ENCODE measurements at regions not wholly inside any gene's neighbourhood (a gene's known extent, or its start where the extent isn't known, plus 50 kb on each side); places are given as distances from the start of the nearest gene placed in this dataset.

DNA sequence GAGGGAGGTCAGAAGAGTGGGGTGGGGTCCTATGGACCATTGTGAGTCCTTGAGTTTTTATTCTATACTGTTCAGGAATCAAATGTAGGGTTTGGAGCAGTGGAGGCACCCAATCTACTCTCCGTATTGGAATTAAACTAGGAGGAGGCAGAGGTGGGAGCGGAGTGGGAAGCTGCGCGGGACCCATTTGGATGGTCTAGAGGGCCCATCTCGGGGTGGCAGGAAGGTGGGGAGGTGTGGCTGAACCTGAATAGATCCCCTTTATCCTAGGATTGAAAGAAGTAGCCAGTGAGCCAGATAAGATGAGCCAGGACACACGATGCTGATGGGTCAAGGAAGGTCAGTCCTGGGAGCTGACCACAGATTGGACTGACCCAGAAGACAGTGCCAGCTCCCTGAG lies 325.8 kb downstream of the AJAP1 start:
- TF ChIP-seq, protein P1, sequence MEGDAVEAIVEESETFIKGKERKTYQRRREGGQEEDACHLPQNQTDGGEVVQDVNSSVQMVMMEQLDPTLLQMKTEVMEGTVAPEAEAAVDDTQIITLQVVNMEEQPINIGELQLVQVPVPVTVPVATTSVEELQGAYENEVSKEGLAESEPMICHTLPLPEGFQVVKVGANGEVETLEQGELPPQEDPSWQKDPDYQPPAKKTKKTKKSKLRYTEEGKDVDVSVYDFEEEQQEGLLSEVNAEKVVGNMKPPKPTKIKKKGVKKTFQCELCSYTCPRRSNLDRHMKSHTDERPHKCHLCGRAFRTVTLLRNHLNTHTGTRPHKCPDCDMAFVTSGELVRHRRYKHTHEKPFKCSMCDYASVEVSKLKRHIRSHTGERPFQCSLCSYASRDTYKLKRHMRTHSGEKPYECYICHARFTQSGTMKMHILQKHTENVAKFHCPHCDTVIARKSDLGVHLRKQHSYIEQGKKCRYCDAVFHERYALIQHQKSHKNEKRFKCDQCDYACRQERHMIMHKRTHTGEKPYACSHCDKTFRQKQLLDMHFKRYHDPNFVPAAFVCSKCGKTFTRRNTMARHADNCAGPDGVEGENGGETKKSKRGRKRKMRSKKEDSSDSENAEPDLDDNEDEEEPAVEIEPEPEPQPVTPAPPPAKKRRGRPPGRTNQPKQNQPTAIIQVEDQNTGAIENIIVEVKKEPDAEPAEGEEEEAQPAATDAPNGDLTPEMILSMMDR (IDR thresholded peaks at IDR 0.05; ENCODE audit: control insufficient read depth, insufficient read depth, low read depth, low read length, missing control alignments) = no peak
- DNase-seq (ENCODE audit: low read depth) = no peak
- H3K4me3 ChIP-seq (ENCODE audit: control insufficient read depth, low read depth, low read length) = no peak overlapping the region

GRCh38 chr1:4978660-4979390 lies 324.4 kb downstream of the AJAP1 start:
- H3K4me3 ChIP-seq (ENCODE audit: control insufficient read depth, low read depth, low read length) = no peak overlapping the region
- DNase-seq (ENCODE audit: low read depth) = no peak
- TF ChIP-seq, protein P1 (IDR thresholded peaks at IDR 0.05; ENCODE audit: control insufficient read depth, insufficient read depth, low read depth, low read length, missing control alignments) = no peak

DNA sequence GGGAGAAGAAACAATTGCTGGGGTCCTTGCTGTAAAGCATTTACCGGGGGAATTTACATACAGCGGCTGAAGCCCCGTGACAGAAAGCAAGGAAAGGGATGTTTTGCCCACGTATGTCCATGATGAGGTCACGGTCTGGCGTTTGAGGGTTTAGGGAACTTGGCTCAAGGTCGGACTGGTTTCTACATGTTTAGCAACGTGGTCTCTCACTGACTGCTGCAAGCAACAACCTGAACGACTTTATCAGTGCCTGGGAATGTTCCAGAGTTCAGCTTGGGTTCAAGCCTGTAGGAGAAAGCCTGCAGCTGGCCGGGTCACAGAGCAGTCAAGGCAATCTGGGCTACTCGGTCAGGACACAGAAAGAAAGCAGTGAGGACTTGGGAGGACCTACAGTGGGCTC lies 323.3 kb downstream of the AJAP1 start:
- DNase-seq (ENCODE audit: low read depth) = no peak
- TF ChIP-seq, protein P1 (IDR thresholded peaks at IDR 0.05; ENCODE audit: control insufficient read depth, insufficient read depth, low read depth, low read length, missing control alignments) = no peak
- no peak overlapping the region for H3K4me3 ChIP-seq (ENCODE audit: control insufficient read depth, low read depth, low read length)

DNA sequence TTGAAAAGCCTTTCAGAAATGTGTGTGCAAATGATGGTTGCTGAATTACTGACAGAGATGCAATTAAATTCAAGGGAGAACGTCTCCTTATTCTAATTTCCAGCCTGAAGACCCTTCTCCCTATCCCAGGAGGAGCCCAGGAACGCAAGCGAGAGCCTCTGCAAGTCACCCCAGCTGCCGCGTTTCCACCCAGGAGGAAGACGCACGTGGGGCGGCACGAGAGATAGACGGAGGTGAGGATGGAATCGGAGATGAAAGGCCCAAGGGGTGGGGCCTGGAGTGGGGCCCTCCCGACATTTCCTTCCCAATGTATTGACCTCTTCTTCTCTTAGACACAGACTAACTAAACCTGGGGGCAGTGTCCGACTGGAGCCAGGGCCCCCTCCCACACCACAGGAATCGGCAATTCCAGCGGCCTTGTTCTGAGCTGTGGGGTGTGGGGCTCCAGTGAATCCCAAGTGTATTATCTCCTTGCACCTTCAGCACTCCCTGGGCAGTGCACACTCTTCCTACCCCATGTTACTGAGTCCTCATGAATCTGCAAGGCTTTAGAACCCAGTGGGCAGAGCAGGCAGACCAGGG lies 322.5 kb downstream of the AJAP1 start:
- TF ChIP-seq, protein P1 (IDR thresholded peaks at IDR 0.05; ENCODE audit: control insufficient read depth, insufficient read depth, low read depth, low read length, missing control alignments) = no peak
- no peak for DNase-seq (ENCODE audit: low read depth)
- no peak overlapping the region for H3K4me3 ChIP-seq (ENCODE audit: control insufficient read depth, low read depth, low read length)

- DNase-seq (ENCODE audit: low read depth) = no peak
- no peak overlapping the region for H3K4me3 ChIP-seq (ENCODE audit: control insufficient read depth, low read depth, low read length)
- TF ChIP-seq, protein P1 (IDR thresholded peaks at IDR 0.05; ENCODE audit: control insufficient read depth, insufficient read depth, low read depth, low read length, missing control alignments) = no peak
Measured at GRCh38 chr1:4975856-4976255, 321.4 kb downstream of the AJAP1 start.

DNA sequence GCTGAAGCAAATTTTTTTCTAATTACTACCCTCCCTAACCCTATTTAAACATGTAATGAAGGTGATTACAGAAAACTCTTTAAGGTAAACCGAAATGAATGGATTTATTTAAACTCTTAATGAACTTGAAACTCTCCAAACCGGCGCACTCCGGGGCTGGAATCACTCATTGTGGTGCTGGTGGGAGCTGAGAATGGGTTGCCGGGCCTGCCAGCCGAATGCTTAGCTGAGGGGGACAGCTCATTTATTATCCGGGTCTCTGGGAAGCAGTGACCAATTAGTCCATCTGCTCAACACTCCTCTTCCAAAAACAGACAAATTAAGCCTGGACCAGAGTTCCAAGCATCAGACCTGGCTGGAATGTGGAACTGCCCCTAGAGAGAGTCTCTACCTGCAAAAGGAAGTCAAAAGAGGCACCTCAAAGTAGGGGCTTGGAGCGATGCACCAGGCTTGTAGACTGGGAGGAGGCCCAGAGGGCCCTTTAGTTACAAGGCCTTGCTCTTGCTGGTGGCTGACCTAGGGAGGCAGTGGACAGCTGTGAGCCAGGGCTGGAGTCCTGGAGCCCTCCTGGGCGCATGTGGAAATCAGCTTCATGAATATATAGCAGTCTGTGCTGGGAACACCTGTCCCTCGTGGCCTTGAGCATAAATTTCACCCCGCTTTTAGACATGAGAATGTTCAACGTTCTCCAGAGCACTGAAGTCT lies 320.7 kb downstream of the AJAP1 start:
- H3K4me3 ChIP-seq (ENCODE audit: control insufficient read depth, low read depth, low read length) = no peak overlapping the region
- TF ChIP-seq, protein P1 (IDR thresholded peaks at IDR 0.05; ENCODE audit: control insufficient read depth, insufficient read depth, low read depth, low read length, missing control alignments) = no peak
- no peak for DNase-seq (ENCODE audit: low read depth)
